Heart left ventricle (tissue), 13 donors: ENCODE measurements at regions not wholly inside any gene's neighbourhood (a gene's known extent, or its start where the extent isn't known, plus 50 kb on each side); places are given as distances from the start of the nearest gene placed in this dataset.

Source experiments
- CTCF ChIP-seq, 12 donors: fragments of 200-600 bp; sonication (generic) in 4 of 12; IDR thresholded peaks; one replicate each; pipeline versions ENCODE4 v1.5.0 to v1.8.0; 2018 to 2022; ENCODE audit warnings: antibody characterized with exemption in 12 of 12, mild to moderate bottlenecking in 5 of 12
- POLR2A ChIP-seq, 2 donors: fragments of 450-650 bp; IDR thresholded peaks; one replicate each; pipeline ENCODE4 v1.6.1; 2017; ENCODE audit warnings: antibody characterized with exemption in 2 of 2, mild to moderate bottlenecking in 2 of 2, moderate library complexity in 2 of 2
- donor health status: ischemic (EF 13 %, LVEDD 7.1; RV severe dilation, severe dysfunction).
- donor health status: DM: no; HTN: yes; CAD: no.
- donor health status: DM: no; HTN: no; CAD: no.
- donor health status: ischemic (EF 25% LVEDD 6.9; RV normal size, moderate dysfunction).
- donor health status: ischemic (EF 25% LVEDD 5.7; RV mildly dilated, moderate dysfunction).
- donor health status: ischemic (EF 35%, LVEDD 5.7; RV mildly dilated, moderate dysfunction).
- donor health status: nonischemic (EF 11% LVEDD 7.7; RV severe dilation, severe dysfunction).
- donor health status: DM: yes; HTN: yes; CAD: no.
- donor health status: PGD.
- donor health status: ischemic (EF 29% LVEDD 5.4; RV normal size, mild dysfunction).
- donor health status: nonischemic (EF 23%, LVEDD 6.1; RV moderate dilation, normal function).

- TF ChIP-seq CTCF (IDR thresholded peaks at IDR 0.05): no peak
- no peak for TF ChIP-seq POLR2A (IDR thresholded peaks at IDR 0.05)
Observed at GRCh38 chr1:53406551-53407235, 52.5 kb upstream of the DMRTB1 start.
